Breast epithelium (tissue), 3 donors: ENCODE measurements at regions not wholly inside any gene's neighbourhood (a gene's known extent, or its start where the extent isn't known, plus 50 kb on each side); places are given as distances from the start of the nearest gene placed in this dataset.

Experiments
- POLR2A ChIP-seq: fragments of 450-650 bp; IDR thresholded peaks from one replicate; pipeline ENCODE4 v1.6.1; 2016; ENCODE audit warnings: antibody characterized with exemption, mild to moderate bottlenecking, moderate library complexity
- POLR2AphosphoS5 ChIP-seq, 3 donors: sonication (generic); formaldehyde crosslinking; IDR thresholded peaks; one replicate each; pipeline ENCODE4 v1.6.1; 2017; ENCODE audit warnings: antibody characterized with exemption in 3 of 3

- TF ChIP-seq POLR2A, result no peak
- TF ChIP-seq POLR2AphosphoS5 (IDR thresholded peaks at IDR 0.05), result no peak
Measured at GRCh38 chr2:150174056-150174805, 313.2 kb downstream of the RND3 start.
